ENCODE measurements at regions not wholly inside any gene's neighbourhood (a gene's known extent, or its start where the extent isn't known, plus 50 kb on each side); places are given as distances from the start of the nearest gene placed in this dataset.
"Not testable (repeated sequence)": the region's sequence is repeated elsewhere in the genome, so short reads cannot be mapped to it uniquely, and the experiment has no call there.

DNA sequence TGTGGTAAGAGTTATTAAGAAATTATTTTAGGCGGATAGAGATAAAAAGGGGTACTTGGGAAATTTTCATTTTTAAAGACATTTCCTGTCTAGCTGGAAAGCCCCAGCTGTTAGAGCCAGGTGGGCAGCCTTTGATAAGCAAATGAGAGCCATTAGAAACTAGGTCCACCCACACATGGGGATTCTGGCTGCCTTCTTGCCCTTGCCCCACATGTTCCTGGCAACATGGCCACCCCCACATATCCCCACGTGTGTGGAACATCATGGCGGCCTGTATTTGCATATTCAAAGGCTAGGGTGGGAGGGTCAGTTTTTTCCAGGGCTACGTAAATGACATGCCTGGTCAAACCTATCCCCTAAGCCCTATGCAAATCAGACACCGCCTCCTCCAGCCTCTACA is 1382.1 kb downstream of the AACS start:
- no peaks in the 10 kb centered on the region for H3K27me3 ChIP-seq (ENCODE audit: low read length)
- H3K9ac ChIP-seq (ENCODE audit: low read length): no peak overlapping the region
- no peak overlapping the region for H3K4me3 ChIP-seq (ENCODE audit: insufficient read depth, low read length, poor library complexity, severe bottlenecking)
- H4K20me1 ChIP-seq (ENCODE audit: low read depth, low read length): no peaks in the 10 kb centered on the region
- no peaks in the 10 kb centered on the region for H3K36me3 ChIP-seq (ENCODE audit: low read length)
- no peak overlapping the region for H3K4me2 ChIP-seq (ENCODE audit: low read depth, low read length, poor library complexity, severe bottlenecking)
- no peaks in the 10 kb centered on the region for H3K79me2 ChIP-seq (ENCODE audit: insufficient read depth, low read length)
- TF ChIP-seq EZH2phosphoT487 (conservative IDR thresholded peaks at IDR 0.05; ENCODE audit: low read length) (no peak), CTCF (IDR thresholded peaks at IDR 0.05; ENCODE audit: insufficient read depth, low read length, poor library complexity, severe bottlenecking) (no peak)
- no peaks in the 10 kb centered on the region for H3K9me2 ChIP-seq (replicated peaks; ENCODE audit: insufficient read depth, low read length)
- H2AFZ ChIP-seq (ENCODE audit: low read depth, low read length, severe bottlenecking): no peak overlapping the region
- H3K27ac ChIP-seq (ENCODE audit: low read depth, low read length): no peak overlapping the region
- no peaks in the 10 kb centered on the region for H3K9me3 ChIP-seq (ENCODE audit: insufficient read depth, low read length)
- no peaks in the 10 kb centered on the region for H3F3A ChIP-seq (ENCODE audit: insufficient read depth)

DNA sequence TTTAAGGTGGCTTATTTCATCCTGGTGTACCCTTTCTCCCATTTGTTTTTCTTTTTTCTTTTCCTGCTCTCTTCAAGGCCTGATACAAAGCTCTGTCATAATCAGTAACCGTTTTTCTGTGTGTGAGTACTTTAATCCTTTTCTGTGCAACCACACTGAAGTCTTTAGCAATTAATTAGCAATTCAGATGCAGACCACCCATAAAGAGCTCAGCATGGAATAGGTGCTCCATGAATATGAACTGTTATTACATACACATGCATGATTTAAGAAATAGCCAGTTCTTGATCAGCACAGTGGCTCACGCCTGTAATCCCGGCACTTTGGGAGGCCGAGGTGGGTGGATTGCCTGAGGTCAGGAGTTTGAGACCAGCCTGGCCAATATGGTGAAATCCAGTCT is 1386.6 kb downstream of the AACS start:
- Histone ChIP-seq H3K79me2 (ENCODE audit: insufficient read depth, low read length) (no peaks in the 10 kb centered on the region), H3K27me3 (ENCODE audit: low read length) (no peaks in the 10 kb centered on the region), H3K27ac (ENCODE audit: low read depth, low read length) (no peak overlapping the region), H3K4me3 (ENCODE audit: insufficient read depth, low read length, poor library complexity, severe bottlenecking) (no peak overlapping the region), H3K36me3 (ENCODE audit: low read length) (no peaks in the 10 kb centered on the region), H3K4me2 (ENCODE audit: low read depth, low read length, poor library complexity, severe bottlenecking) (no peak overlapping the region), H3K9me2 (replicated peaks; ENCODE audit: insufficient read depth, low read length) (no peaks in the 10 kb centered on the region), H3K9me3 (ENCODE audit: insufficient read depth, low read length) (no peaks in the 10 kb centered on the region), H4K20me1 (ENCODE audit: low read depth, low read length) (no peaks in the 10 kb centered on the region), H3K9ac (ENCODE audit: low read length) (no peak overlapping the region), H3F3A (ENCODE audit: insufficient read depth) (no peaks in the 10 kb centered on the region), H2AFZ (ENCODE audit: low read depth, low read length, severe bottlenecking) (no peak overlapping the region)
- TF ChIP-seq EZH2phosphoT487 (conservative IDR thresholded peaks at IDR 0.05; ENCODE audit: low read length) (no peak), CTCF (IDR thresholded peaks at IDR 0.05; ENCODE audit: insufficient read depth, low read length, poor library complexity, severe bottlenecking) (no peak)

DNA sequence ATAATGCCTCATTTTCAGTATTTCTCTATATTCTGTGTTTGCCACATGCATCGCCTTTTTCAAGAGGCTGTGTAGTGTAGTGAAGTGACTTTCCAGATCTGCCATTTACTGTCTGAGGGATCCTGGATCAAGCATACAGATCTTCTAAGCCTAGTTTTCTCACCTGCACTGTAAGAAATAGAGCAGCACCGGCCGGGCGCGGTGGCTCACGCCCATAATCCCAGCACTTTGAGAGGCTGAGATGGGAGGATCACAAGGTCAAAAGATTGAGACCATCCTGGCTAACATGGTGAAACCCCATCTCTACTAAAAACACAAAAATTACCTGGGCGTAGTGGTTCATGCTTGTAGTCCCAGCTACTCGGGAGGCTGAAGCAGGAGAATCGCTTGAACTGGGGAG is 1387.5 kb downstream of the AACS start:
- H2AFZ ChIP-seq (ENCODE audit: low read depth, low read length, severe bottlenecking); H3K79me2 ChIP-seq (ENCODE audit: insufficient read depth, low read length); H3K9me3 ChIP-seq (ENCODE audit: insufficient read depth, low read length); H3K27ac ChIP-seq (ENCODE audit: low read depth, low read length); H3K4me3 ChIP-seq (ENCODE audit: insufficient read depth, low read length, poor library complexity, severe bottlenecking); H3F3A ChIP-seq (ENCODE audit: insufficient read depth); H3K36me3 ChIP-seq (ENCODE audit: low read length); H3K9ac ChIP-seq (ENCODE audit: low read length); H3K27me3 ChIP-seq (ENCODE audit: low read length); H3K9me2 ChIP-seq (replicated peaks; ENCODE audit: insufficient read depth, low read length); H4K20me1 ChIP-seq (ENCODE audit: low read depth, low read length); H3K4me2 ChIP-seq (ENCODE audit: low read depth, low read length, poor library complexity, severe bottlenecking): not testable (repeated sequence)

- Histone ChIP-seq H4K20me1 (ENCODE audit: low read depth, low read length) (no peaks in the 10 kb centered on the region), H3K9me3 (ENCODE audit: insufficient read depth, low read length) (no peaks in the 10 kb centered on the region), H3K27ac (ENCODE audit: low read depth, low read length) (no peak overlapping the region), H2AFZ (ENCODE audit: low read depth, low read length, severe bottlenecking) (no peak overlapping the region), H3K27me3 (ENCODE audit: low read length) (no peaks in the 10 kb centered on the region), H3K79me2 (ENCODE audit: insufficient read depth, low read length) (no peaks in the 10 kb centered on the region), H3K9ac (ENCODE audit: low read length) (no peak overlapping the region), H3K36me3 (ENCODE audit: low read length) (no peaks in the 10 kb centered on the region), H3F3A (ENCODE audit: insufficient read depth) (no peaks in the 10 kb centered on the region), H3K9me2 (replicated peaks; ENCODE audit: insufficient read depth, low read length) (no peaks in the 10 kb centered on the region), H3K4me3 (ENCODE audit: insufficient read depth, low read length, poor library complexity, severe bottlenecking) (no peak overlapping the region), H3K4me2 (ENCODE audit: low read depth, low read length, poor library complexity, severe bottlenecking) (no peak overlapping the region)
- no peak for TF ChIP-seq EZH2phosphoT487 (conservative IDR thresholded peaks at IDR 0.05; ENCODE audit: low read length)
- no peak for TF ChIP-seq CTCF (IDR thresholded peaks at IDR 0.05; ENCODE audit: insufficient read depth, low read length, poor library complexity, severe bottlenecking)
Measured at GRCh38 chr12:126454581-126454980, 1389.3 kb downstream of the AACS start.
